Neural cell (in vitro differentiated cells): ENCODE measurements at regions not wholly inside any gene's neighbourhood (a gene's known extent, or its start where the extent isn't known, plus 50 kb on each side); places are given as distances from the start of the nearest gene placed in this dataset.

Source experiments
- EP300 ChIP-seq: fragments of 450-650 bp; conservative IDR thresholded peaks from 2 replicates; pipeline ENCODE4 v1.6.1; 2014; ENCODE audit warnings: antibody characterized with exemption, mild to moderate bottlenecking, moderate library complexity; ENCODE audit not compliant: poor library complexity, severe bottlenecking
- POLR2AphosphoS5 ChIP-seq: IDR thresholded peaks from 2 replicates; pipeline ENCODE4 v1.6.1; 2012
- RAD21 ChIP-seq: fragments of 450-650 bp; conservative IDR thresholded peaks from 2 replicates; pipeline ENCODE4 v1.6.1; 2014; ENCODE audit warnings: antibody characterized with exemption, mild to moderate bottlenecking, moderate library complexity
- TF ChIP-seq, protein P1 (sequence below): fragments of 450-650 bp; IDR thresholded peaks from 2 replicates; pipeline ENCODE4 v1.5.1; 2014; ENCODE audit warnings: antibody characterized with exemption, mild to moderate bottlenecking, moderate library complexity; ENCODE audit not compliant: poor library complexity, severe bottlenecking

DNA sequence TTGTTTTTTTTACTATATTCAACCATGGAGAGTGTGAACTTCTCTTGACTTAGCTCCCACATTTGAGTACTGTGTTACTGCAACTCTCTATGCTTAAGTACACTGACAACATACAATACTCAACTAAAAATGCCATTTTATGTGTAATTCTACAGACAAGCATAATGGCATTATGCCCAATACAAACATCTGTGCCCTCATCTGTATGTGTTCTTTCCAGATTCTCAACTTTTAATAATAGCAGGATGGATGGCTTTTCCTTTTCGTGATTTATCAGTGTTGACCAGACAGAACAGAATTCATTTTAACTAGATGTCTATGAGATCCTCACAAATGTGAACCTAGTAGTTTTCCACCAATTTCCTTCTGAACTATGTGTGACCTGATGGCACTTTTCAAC lies 84.2 kb upstream of the MARCKS start:
- TF ChIP-seq, protein P1, sequence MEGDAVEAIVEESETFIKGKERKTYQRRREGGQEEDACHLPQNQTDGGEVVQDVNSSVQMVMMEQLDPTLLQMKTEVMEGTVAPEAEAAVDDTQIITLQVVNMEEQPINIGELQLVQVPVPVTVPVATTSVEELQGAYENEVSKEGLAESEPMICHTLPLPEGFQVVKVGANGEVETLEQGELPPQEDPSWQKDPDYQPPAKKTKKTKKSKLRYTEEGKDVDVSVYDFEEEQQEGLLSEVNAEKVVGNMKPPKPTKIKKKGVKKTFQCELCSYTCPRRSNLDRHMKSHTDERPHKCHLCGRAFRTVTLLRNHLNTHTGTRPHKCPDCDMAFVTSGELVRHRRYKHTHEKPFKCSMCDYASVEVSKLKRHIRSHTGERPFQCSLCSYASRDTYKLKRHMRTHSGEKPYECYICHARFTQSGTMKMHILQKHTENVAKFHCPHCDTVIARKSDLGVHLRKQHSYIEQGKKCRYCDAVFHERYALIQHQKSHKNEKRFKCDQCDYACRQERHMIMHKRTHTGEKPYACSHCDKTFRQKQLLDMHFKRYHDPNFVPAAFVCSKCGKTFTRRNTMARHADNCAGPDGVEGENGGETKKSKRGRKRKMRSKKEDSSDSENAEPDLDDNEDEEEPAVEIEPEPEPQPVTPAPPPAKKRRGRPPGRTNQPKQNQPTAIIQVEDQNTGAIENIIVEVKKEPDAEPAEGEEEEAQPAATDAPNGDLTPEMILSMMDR: no peak
- TF ChIP-seq RAD21 (no peak), EP300 (no peak), POLR2AphosphoS5 (no peak)
